ENCODE measurements at regions not wholly inside any gene's neighbourhood (a gene's known extent, or its start where the extent isn't known, plus 50 kb on each side); places are given as distances from the start of the nearest gene placed in this dataset.
"Not testable (repeated sequence)": the region's sequence is repeated elsewhere in the genome, so short reads cannot be mapped to it uniquely, and the experiment has no call there.

GRCh38 chr3:118806423-118806822, 228.2 kb downstream of the IGSF11 start:
- no peaks in the 10 kb centered on the region for H3K9me3 ChIP-seq
- no peaks in the 10 kb centered on the region for H3K4me1 ChIP-seq
- intact Hi-C loops (cut with DNase I; ENCODE audit: low total_unique reads) = no loop called here
- H3K27me3 ChIP-seq (replicated peaks in 1 of 7) = no peaks in the 10 kb centered on the region
- no peak overlapping the region for H3K4me3 ChIP-seq
- no peak for DNase-seq
- no peaks in the 10 kb centered on the region for H3K36me3 ChIP-seq
- TF ChIP-seq CTCF (IDR thresholded peaks at IDR 0.05 in 8 of 11, conservative IDR thresholded peaks at IDR 0.05 in 3 of 11) (no peak), POLR2AphosphoS5 (IDR thresholded peaks at IDR 0.05) (no peak), POLR2A (IDR thresholded peaks at IDR 0.05) (no peak)
- WGBS, 5 donors = 88 to 97% (median 93%) methylated on average over 5 of the region's 5 CpGs
- no peak overlapping the region for H3K27ac ChIP-seq

GRCh38 chr3:118807349-118807748, 227.3 kb downstream of the IGSF11 start:
- H3K27ac ChIP-seq; H3K27me3 ChIP-seq (replicated peaks in 1 of 7); H3K9me3 ChIP-seq; intact Hi-C loops (cut with DNase I; ENCODE audit: low total_unique reads); H3K36me3 ChIP-seq; H3K4me1 ChIP-seq; H3K4me3 ChIP-seq; DNase-seq: not testable (repeated sequence)
- 86 to 91% (median 90%) methylated on average over 2 of the region's 2 CpGs for WGBS, 5 donors

GRCh38 chr3:118808723-118809122, 225.9 kb downstream of the IGSF11 start:
- TF ChIP-seq POLR2AphosphoS5 (IDR thresholded peaks at IDR 0.05) (no peak), CTCF (IDR thresholded peaks at IDR 0.05 in 8 of 11, conservative IDR thresholded peaks at IDR 0.05 in 3 of 11) (no peak)
- H3K4me1 ChIP-seq = no peaks in the 10 kb centered on the region
- H3K27ac ChIP-seq = no peak overlapping the region
- WGBS, 5 donors = 59 to 74% (median 65%) methylated on average over 6 of the region's 6 CpGs
- H3K9me3 ChIP-seq = no peaks in the 10 kb centered on the region
- no peaks in the 10 kb centered on the region for H3K27me3 ChIP-seq (replicated peaks in 1 of 7)
- H3K4me3 ChIP-seq = no peak overlapping the region
- no peaks in the 10 kb centered on the region for H3K36me3 ChIP-seq
- intact Hi-C loops (cut with DNase I; ENCODE audit: low total_unique reads) = no loop called here
- no peak for DNase-seq

GRCh38 chr3:118809696-118810498, 224.7 kb downstream of the IGSF11 start:
- intact Hi-C loops (cut with DNase I; ENCODE audit: low total_unique reads) = no loop called here
- TF ChIP-seq CTCF (IDR thresholded peaks at IDR 0.05 in 8 of 11, conservative IDR thresholded peaks at IDR 0.05 in 3 of 11) = no peak
- no peak for TF ChIP-seq POLR2A (IDR thresholded peaks at IDR 0.05)
- TF ChIP-seq POLR2AphosphoS5 (IDR thresholded peaks at IDR 0.05) = no peak

More at GRCh38 chr3:118809696-118810498, 224.7 kb downstream of the IGSF11 start:
- 62 to 78% (median 74%) methylated on average over 9 of the region's 9 CpGs for WGBS, 5 donors
- no peak for DNase-seq
- Histone ChIP-seq H3K9me3 (no peaks in the 10 kb centered on the region), H3K27ac (no peak overlapping the region), H3K4me3 (no peak overlapping the region), H3K36me3 (no peaks in the 10 kb centered on the region), H3K27me3 (replicated peaks in 1 of 7) (no peaks in the 10 kb centered on the region), H3K4me1 (no peaks in the 10 kb centered on the region)

All from spleen (tissue), 11 donors.